GM06990 (cell line): ENCODE measurements at regions not wholly inside any gene's neighbourhood (a gene's known extent, or its start where the extent isn't known, plus 50 kb on each side); places are given as distances from the start of the nearest gene placed in this dataset.

Experiments used
- DNase-seq: peaks from one replicate; pipeline ENCODE4 v3.0.0-alpha.2; 2011; ENCODE audit not compliant: insufficient read length; ENCODE audit errors: extremely low read depth
- H3K27me3 ChIP-seq: replicated peaks from 2 replicates; pipeline ENCODE4 v1.6.0; 2011; ENCODE audit warnings: low read length; ENCODE audit not compliant: control insufficient read depth, insufficient read depth
- H3K36me3 ChIP-seq: 2 replicates; pipeline ENCODE4 v1.5.1; 2011; ENCODE audit warnings: low read length; ENCODE audit not compliant: control insufficient read depth, insufficient read depth
- H3K4me3 ChIP-seq: replicated peaks from 2 replicates; pipeline ENCODE4 v1.5.1; 2011; ENCODE audit warnings: low read depth, mild to moderate bottlenecking, control low read depth, low read length
- TF ChIP-seq, protein P1 (sequence below): IDR thresholded peaks from 2 replicates; pipeline ENCODE4 v1.5.1; 2011; ENCODE audit warnings: low read length, control low read depth, mild to moderate bottlenecking, inconsistent platforms; ENCODE audit not compliant: insufficient read depth, poor library complexity, severe bottlenecking

DNA sequence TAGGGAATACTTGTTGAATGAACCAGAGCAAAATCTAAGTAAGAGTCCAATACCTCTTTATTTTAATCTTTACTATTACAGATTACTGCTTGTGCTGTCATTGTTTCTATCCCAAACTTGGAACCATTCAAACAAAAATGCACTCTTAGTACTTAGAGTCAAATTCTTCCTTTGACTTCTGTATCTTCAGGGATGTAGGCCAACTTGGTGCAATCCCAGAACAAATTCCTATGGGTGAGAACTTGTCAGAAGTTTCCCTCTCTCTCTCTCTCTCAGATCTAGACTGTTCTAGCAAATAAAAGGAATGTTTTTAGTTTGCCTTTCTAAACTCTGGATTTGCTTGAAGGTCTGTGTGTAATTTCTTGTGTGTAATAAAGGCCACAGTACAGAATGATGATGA lies 329.0 kb upstream of the TMTC4 start:
- TF ChIP-seq, protein P1, sequence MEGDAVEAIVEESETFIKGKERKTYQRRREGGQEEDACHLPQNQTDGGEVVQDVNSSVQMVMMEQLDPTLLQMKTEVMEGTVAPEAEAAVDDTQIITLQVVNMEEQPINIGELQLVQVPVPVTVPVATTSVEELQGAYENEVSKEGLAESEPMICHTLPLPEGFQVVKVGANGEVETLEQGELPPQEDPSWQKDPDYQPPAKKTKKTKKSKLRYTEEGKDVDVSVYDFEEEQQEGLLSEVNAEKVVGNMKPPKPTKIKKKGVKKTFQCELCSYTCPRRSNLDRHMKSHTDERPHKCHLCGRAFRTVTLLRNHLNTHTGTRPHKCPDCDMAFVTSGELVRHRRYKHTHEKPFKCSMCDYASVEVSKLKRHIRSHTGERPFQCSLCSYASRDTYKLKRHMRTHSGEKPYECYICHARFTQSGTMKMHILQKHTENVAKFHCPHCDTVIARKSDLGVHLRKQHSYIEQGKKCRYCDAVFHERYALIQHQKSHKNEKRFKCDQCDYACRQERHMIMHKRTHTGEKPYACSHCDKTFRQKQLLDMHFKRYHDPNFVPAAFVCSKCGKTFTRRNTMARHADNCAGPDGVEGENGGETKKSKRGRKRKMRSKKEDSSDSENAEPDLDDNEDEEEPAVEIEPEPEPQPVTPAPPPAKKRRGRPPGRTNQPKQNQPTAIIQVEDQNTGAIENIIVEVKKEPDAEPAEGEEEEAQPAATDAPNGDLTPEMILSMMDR = no peak
- H3K36me3 ChIP-seq = no peaks in the 10 kb centered on the region
- H3K27me3 ChIP-seq = no peaks in the 10 kb centered on the region
- H3K4me3 ChIP-seq = no peak overlapping the region
- DNase-seq = no peak

DNA sequence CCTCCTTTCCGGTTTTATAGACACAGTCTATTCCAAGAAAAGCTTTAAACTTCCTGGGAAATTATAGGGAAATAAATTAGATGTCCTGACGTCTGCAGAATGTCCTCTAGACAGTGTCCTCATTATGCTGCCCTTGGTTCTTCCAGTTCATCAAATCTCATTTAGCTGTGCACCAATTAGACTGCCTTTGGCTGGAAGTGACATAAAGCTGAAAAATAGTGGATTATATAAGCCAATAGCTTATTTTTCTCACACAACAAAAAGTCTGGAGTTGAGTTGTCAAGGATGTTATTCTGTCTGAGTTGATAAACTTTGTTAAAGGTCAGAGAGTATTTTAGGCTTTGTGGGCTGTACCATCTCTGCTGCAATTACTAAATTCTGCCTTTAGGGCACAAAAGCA lies 314.8 kb upstream of the TMTC4 start:
- TF ChIP-seq, protein P1 = no peak
- Histone ChIP-seq H3K4me3 (no peak overlapping the region), H3K36me3 (no peaks in the 10 kb centered on the region), H3K27me3 (no peaks in the 10 kb centered on the region)
- DNase-seq = no peak

DNA sequence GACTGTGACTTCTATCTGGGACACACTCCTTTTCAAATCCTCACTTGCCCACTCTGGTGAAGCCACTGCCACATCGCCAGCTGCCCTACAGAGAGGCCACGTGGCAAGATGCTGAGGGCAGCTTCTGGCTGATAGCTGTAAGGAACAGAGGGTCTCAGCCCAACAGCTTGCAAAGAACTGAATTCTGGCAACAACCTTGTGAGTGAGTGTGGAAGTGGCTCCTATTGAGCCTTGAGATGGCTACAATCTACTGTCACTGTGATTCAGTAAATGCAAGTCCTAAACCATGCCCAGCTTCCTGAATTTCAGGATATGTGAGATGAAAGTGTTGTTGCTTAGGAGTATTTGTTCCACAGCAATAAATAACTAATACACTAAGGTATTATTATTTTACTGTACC lies 314.3 kb upstream of the TMTC4 start:
- TF ChIP-seq, protein P1 = no peak

GRCh38 chr13:100987948-100988347 lies 313.4 kb upstream of the TMTC4 start:
- TF ChIP-seq, protein P1 = no peak
- no peaks in the 10 kb centered on the region for H3K27me3 ChIP-seq
- H3K36me3 ChIP-seq = no peaks in the 10 kb centered on the region
- DNase-seq = no peak
- H3K4me3 ChIP-seq = no peak overlapping the region

More for the DNA sequence above, 314.3 kb upstream of the TMTC4 start:
- Histone ChIP-seq H3K27me3 (no peaks in the 10 kb centered on the region), H3K36me3 (no peaks in the 10 kb centered on the region), H3K4me3 (no peak overlapping the region)
- DNase-seq = no peak

- H3K4me3 ChIP-seq = no peak overlapping the region
- no peak for DNase-seq
- TF ChIP-seq, protein P1 = no peak
- no peaks in the 10 kb centered on the region for H3K27me3 ChIP-seq
- H3K36me3 ChIP-seq = no peaks in the 10 kb centered on the region
These were observed 312.0 kb upstream of the TMTC4 start for GRCh38 chr13:100986571-100986970.

- TF ChIP-seq, protein P1 = no peak
- Histone ChIP-seq H3K27me3 (no peaks in the 10 kb centered on the region), H3K4me3 (no peak overlapping the region), H3K36me3 (no peaks in the 10 kb centered on the region)
- no peak for DNase-seq
These were observed 309.6 kb upstream of the TMTC4 start for GRCh38 chr13:100984085-100984705.
